ENCODE measurements at regions not wholly inside any gene's neighbourhood (a gene's known extent, or its start where the extent isn't known, plus 50 kb on each side); places are given as distances from the start of the nearest gene placed in this dataset.

DNA sequence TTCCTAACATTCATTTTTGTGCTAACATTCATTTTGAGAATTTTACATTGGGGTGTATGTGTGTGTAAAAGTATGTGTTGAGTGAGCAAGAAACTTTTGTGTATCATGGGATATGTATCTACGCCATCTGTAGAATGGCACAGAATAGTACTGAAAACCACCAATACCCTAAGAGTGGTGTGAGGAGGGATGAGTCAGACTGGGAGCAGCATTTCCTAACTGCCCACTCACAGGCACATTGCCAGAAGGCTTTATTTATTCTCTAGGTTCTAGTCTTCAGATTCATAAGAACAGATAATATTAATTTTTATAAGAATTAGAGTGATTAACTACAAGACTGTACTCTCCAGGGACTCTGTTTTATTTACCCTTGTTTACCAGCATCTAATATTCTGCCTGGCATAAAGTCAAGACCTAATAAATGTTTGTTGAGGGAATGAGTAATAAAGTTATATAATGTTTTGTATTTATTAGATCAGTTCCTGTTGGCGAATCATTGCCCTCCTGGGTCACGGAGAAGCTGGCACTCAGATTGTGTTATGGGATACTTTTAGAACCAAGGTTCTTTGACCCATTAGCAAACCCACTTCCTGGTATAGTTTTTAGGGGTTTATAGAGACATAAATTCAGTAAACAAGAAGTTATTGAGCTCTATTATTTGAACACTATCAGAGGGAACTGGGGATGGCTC, 159.1 kb upstream of the PPP2R2B start:
- H3K27me3 ChIP-seq (replicated peaks in 2 of 5; ENCODE audit: control insufficient read depth in 4 of 5, insufficient read depth in 5 of 5, low read length in 4 of 5), result peaks cover 0 to 1% (median 0%) of the 10 kb centered on the region in 5 experiments
- POLR2A ChIA-PET, result no interaction called here
- no peaks in the 10 kb centered on the region for H3K4me1 ChIP-seq (ENCODE audit: control extremely low read depth in 1 of 4, control insufficient read depth in 4 of 4, insufficient read depth in 4 of 4, low read length in 3 of 4)
- H3K27ac ChIP-seq (ENCODE audit: insufficient read depth in 1 of 2, low read depth in 1 of 2, low read length in 2 of 2, poor library complexity in 1 of 2, severe bottlenecking in 2 of 2), result no peak overlapping the region
- H3K4me3 ChIP-seq (ENCODE audit: control insufficient read depth in 1 of 7, extremely low read depth in 1 of 7, insufficient read depth in 4 of 7, low read depth in 2 of 7, low read length in 6 of 7), result no peak overlapping the region
- CTCF ChIA-PET, result interaction anchor here (0.8 kb wide), 1 partner anchor 32 kb away, joined by 3 read pairs; no protein-coding TSS in a partner anchor
- peaks cover 0 to 4% (median 0%) of the 10 kb centered on the region in 5 experiments for H3K9me3 ChIP-seq (ENCODE audit: control extremely low read depth in 1 of 5, control insufficient read depth in 4 of 5, insufficient read depth in 2 of 5, low read depth in 1 of 5, low read length in 4 of 5)
- WGBS (ENCODE audit: insufficient coverage), result 100% methylated on average over 1 of the region's 3 CpGs
- no peaks in the 10 kb centered on the region for H3K36me3 ChIP-seq (ENCODE audit: control insufficient read depth in 4 of 4, insufficient read depth in 4 of 4, low read length in 3 of 4)
- no peak for DNase-seq

DNA sequence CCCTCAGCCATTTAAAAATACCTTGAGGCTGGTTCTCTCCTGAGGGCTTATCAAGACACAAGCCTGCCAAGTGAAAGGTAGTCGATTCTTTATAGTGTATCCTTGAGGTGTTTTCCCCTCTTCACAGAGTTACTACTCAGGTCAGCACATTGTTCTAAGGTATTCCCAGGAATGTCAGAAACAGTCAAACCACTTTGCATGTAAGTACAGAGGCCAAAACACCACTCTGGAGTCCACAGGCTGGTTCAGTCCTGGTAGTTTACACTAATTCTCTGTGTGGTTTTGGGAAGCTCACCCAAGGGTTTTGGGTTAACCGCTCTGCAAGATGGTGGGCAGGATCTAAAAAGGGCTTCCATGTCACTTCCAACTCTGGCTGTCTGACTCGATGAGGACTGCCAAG, 162.3 kb upstream of the PPP2R2B start:
- Histone ChIP-seq H3K4me3 (ENCODE audit: control insufficient read depth in 1 of 7, extremely low read depth in 1 of 7, insufficient read depth in 4 of 7, low read depth in 2 of 7, low read length in 6 of 7) (no peak overlapping the region), H3K4me1 (ENCODE audit: control extremely low read depth in 1 of 4, control insufficient read depth in 4 of 4, insufficient read depth in 4 of 4, low read length in 3 of 4) (no peaks in the 10 kb centered on the region), H3K27ac (ENCODE audit: insufficient read depth in 1 of 2, low read depth in 1 of 2, low read length in 2 of 2, poor library complexity in 1 of 2, severe bottlenecking in 2 of 2) (no peak overlapping the region), H3K9me3 (ENCODE audit: control extremely low read depth in 1 of 5, control insufficient read depth in 4 of 5, insufficient read depth in 2 of 5, low read depth in 1 of 5, low read length in 4 of 5) (no peaks in the 10 kb centered on the region), H3K36me3 (ENCODE audit: control insufficient read depth in 4 of 4, insufficient read depth in 4 of 4, low read length in 3 of 4) (no peaks in the 10 kb centered on the region), H3K27me3 (replicated peaks in 2 of 5; ENCODE audit: control insufficient read depth in 4 of 5, insufficient read depth in 5 of 5, low read length in 4 of 5) (peaks cover 0 to 1% (median 0%) of the 10 kb centered on the region in 5 experiments)
- POLR2A ChIA-PET, result interaction anchor here (0.7 kb wide), 1 partner anchor 134 kb away, joined by 3 read pairs; no protein-coding TSS in a partner anchor
- CTCF ChIA-PET, result no interaction called here
- no peak for DNase-seq
- 100% methylated on average over 2 of the region's 3 CpGs for WGBS (ENCODE audit: insufficient coverage)

GRCh38 chr5:147044572-147045273, 166.2 kb upstream of the PPP2R2B start:
- WGBS (ENCODE audit: insufficient coverage), result 100% methylated on average over 1 of the region's 2 CpGs
- ChIA-PET POLR2A (no interaction called here), CTCF (no interaction called here)
- no peak overlapping the region for H3K27ac ChIP-seq (ENCODE audit: insufficient read depth in 1 of 2, low read depth in 1 of 2, low read length in 2 of 2, poor library complexity in 1 of 2, severe bottlenecking in 2 of 2)
- no peaks in the 10 kb centered on the region for H3K9me3 ChIP-seq (ENCODE audit: control extremely low read depth in 1 of 5, control insufficient read depth in 4 of 5, insufficient read depth in 2 of 5, low read depth in 1 of 5, low read length in 4 of 5)
- peaks cover 0 to 2% (median 0%) of the 10 kb centered on the region in 4 experiments for H3K4me1 ChIP-seq (ENCODE audit: control extremely low read depth in 1 of 4, control insufficient read depth in 4 of 4, insufficient read depth in 4 of 4, low read length in 3 of 4)
- peaks cover 0 to 1% (median 0%) of the 10 kb centered on the region in 5 experiments for H3K27me3 ChIP-seq (replicated peaks in 2 of 5; ENCODE audit: control insufficient read depth in 4 of 5, insufficient read depth in 5 of 5, low read length in 4 of 5)
- DNase-seq, result no peak
- no peaks in the 10 kb centered on the region for H3K36me3 ChIP-seq (ENCODE audit: control insufficient read depth in 4 of 4, insufficient read depth in 4 of 4, low read length in 3 of 4)
- no peak overlapping the region for H3K4me3 ChIP-seq (ENCODE audit: control insufficient read depth in 1 of 7, extremely low read depth in 1 of 7, insufficient read depth in 4 of 7, low read depth in 2 of 7, low read length in 6 of 7)

DNA sequence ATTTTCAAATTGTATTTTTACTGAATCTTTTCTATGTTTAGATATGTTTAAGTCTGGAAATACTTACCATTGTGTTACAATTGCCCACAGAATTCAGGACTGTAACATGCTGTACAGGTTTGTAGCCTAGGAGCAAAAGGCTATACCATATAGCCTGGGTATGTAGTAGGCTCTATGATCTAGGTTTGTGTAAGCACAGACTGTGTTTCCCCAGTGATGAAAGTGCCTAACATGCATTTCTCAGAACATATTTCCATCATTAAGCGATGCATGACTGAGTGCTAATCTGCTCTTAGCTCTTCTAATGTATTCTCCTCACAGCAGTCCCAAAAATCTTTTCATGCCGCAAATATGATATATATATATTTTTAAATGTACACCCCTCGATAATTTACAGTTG, 166.7 kb upstream of the PPP2R2B start:
- peaks cover 0 to 2% (median 0%) of the 10 kb centered on the region in 4 experiments for H3K4me1 ChIP-seq (ENCODE audit: control extremely low read depth in 1 of 4, control insufficient read depth in 4 of 4, insufficient read depth in 4 of 4, low read length in 3 of 4)
- no peaks in the 10 kb centered on the region for H3K9me3 ChIP-seq (ENCODE audit: control extremely low read depth in 1 of 5, control insufficient read depth in 4 of 5, insufficient read depth in 2 of 5, low read depth in 1 of 5, low read length in 4 of 5)
- H3K36me3 ChIP-seq (ENCODE audit: control insufficient read depth in 4 of 4, insufficient read depth in 4 of 4, low read length in 3 of 4), result no peaks in the 10 kb centered on the region
- WGBS (ENCODE audit: insufficient coverage), result no CpG with 5 or more reads among the region's 3 CpGs
- H3K27me3 ChIP-seq (replicated peaks in 2 of 5; ENCODE audit: control insufficient read depth in 4 of 5, insufficient read depth in 5 of 5, low read length in 4 of 5), result peaks cover 0 to 1% (median 0%) of the 10 kb centered on the region in 5 experiments
- ChIA-PET CTCF (interaction anchor here (0.5 kb wide), 1 partner anchor 437 kb away, joined by 4 read pairs; no protein-coding TSS in a partner anchor), POLR2A (no interaction called here)
- H3K4me3 ChIP-seq (ENCODE audit: control insufficient read depth in 1 of 7, extremely low read depth in 1 of 7, insufficient read depth in 4 of 7, low read depth in 2 of 7, low read length in 6 of 7), result no peak overlapping the region
- H3K27ac ChIP-seq (ENCODE audit: insufficient read depth in 1 of 2, low read depth in 1 of 2, low read length in 2 of 2, poor library complexity in 1 of 2, severe bottlenecking in 2 of 2), result no peak overlapping the region
- no peak for DNase-seq

- peaks cover 0 to 2% (median 0%) of the 10 kb centered on the region in 4 experiments for H3K4me1 ChIP-seq (ENCODE audit: control extremely low read depth in 1 of 4, control insufficient read depth in 4 of 4, insufficient read depth in 4 of 4, low read length in 3 of 4)
- H3K36me3 ChIP-seq (ENCODE audit: control insufficient read depth in 4 of 4, insufficient read depth in 4 of 4, low read length in 3 of 4), result no peaks in the 10 kb centered on the region
- no peaks in the 10 kb centered on the region for H3K27me3 ChIP-seq (replicated peaks in 2 of 5; ENCODE audit: control insufficient read depth in 4 of 5, insufficient read depth in 5 of 5, low read length in 4 of 5)
- 100% methylated on average over 1 of the region's 1 CpG for WGBS (ENCODE audit: insufficient coverage)
- no peak overlapping the region for H3K4me3 ChIP-seq (ENCODE audit: control insufficient read depth in 1 of 7, extremely low read depth in 1 of 7, insufficient read depth in 4 of 7, low read depth in 2 of 7, low read length in 6 of 7)
- POLR2A ChIA-PET, result no interaction called here
- DNase-seq, result no peak
- CTCF ChIA-PET, result no interaction called here
- no peak overlapping the region for H3K27ac ChIP-seq (ENCODE audit: insufficient read depth in 1 of 2, low read depth in 1 of 2, low read length in 2 of 2, poor library complexity in 1 of 2, severe bottlenecking in 2 of 2)
- H3K9me3 ChIP-seq (ENCODE audit: control extremely low read depth in 1 of 5, control insufficient read depth in 4 of 5, insufficient read depth in 2 of 5, low read depth in 1 of 5, low read length in 4 of 5), result no peaks in the 10 kb centered on the region
Measured at GRCh38 chr5:147046281-147046680, 167.7 kb upstream of the PPP2R2B start.

DNA sequence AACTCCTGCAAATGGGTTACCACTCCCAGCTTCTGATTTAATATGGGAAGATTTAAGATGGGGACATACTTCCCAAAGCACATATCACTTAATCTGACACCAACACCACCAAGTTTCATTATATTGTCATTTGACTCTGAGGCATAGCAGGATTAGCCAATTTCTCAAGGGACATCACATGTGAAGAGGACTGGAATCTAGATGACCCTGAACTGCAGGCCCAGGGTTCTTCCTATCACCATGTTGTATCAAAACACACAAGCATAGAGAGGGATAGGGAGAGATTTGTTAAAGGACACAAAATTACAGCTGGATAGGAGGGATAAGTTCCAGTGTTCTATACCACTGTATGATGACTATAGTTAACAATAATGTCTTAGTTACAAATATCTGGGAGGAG, 168.3 kb upstream of the PPP2R2B start:
- Histone ChIP-seq H3K27me3 (replicated peaks in 2 of 5; ENCODE audit: control insufficient read depth in 4 of 5, insufficient read depth in 5 of 5, low read length in 4 of 5) (no peaks in the 10 kb centered on the region), H3K9me3 (ENCODE audit: control extremely low read depth in 1 of 5, control insufficient read depth in 4 of 5, insufficient read depth in 2 of 5, low read depth in 1 of 5, low read length in 4 of 5) (no peaks in the 10 kb centered on the region), H3K36me3 (ENCODE audit: control insufficient read depth in 4 of 4, insufficient read depth in 4 of 4, low read length in 3 of 4) (no peaks in the 10 kb centered on the region), H3K4me3 (ENCODE audit: control insufficient read depth in 1 of 7, extremely low read depth in 1 of 7, insufficient read depth in 4 of 7, low read depth in 2 of 7, low read length in 6 of 7) (no peak overlapping the region), H3K27ac (ENCODE audit: insufficient read depth in 1 of 2, low read depth in 1 of 2, low read length in 2 of 2, poor library complexity in 1 of 2, severe bottlenecking in 2 of 2) (no peak overlapping the region), H3K4me1 (ENCODE audit: control extremely low read depth in 1 of 4, control insufficient read depth in 4 of 4, insufficient read depth in 4 of 4, low read length in 3 of 4) (peaks cover 0 to 2% (median 0%) of the 10 kb centered on the region in 4 experiments)
- ChIA-PET POLR2A (no interaction called here), CTCF (no interaction called here)
- no peak for DNase-seq

GRCh38 chr5:147049764-147050163, 171.2 kb upstream of the PPP2R2B start:
- H3K36me3 ChIP-seq (ENCODE audit: control insufficient read depth in 4 of 4, insufficient read depth in 4 of 4, low read length in 3 of 4), result no peaks in the 10 kb centered on the region
- H3K9me3 ChIP-seq (ENCODE audit: control extremely low read depth in 1 of 5, control insufficient read depth in 4 of 5, insufficient read depth in 2 of 5, low read depth in 1 of 5, low read length in 4 of 5), result no peaks in the 10 kb centered on the region
- DNase-seq, result no peak
- H3K27ac ChIP-seq (ENCODE audit: insufficient read depth in 1 of 2, low read depth in 1 of 2, low read length in 2 of 2, poor library complexity in 1 of 2, severe bottlenecking in 2 of 2), result no peak overlapping the region
- peaks cover 0 to 2% (median 0%) of the 10 kb centered on the region in 5 experiments for H3K27me3 ChIP-seq (replicated peaks in 2 of 5; ENCODE audit: control insufficient read depth in 4 of 5, insufficient read depth in 5 of 5, low read length in 4 of 5)
- H3K4me3 ChIP-seq (ENCODE audit: control insufficient read depth in 1 of 7, extremely low read depth in 1 of 7, insufficient read depth in 4 of 7, low read depth in 2 of 7, low read length in 6 of 7), result no peak overlapping the region
- 96% methylated on average over 2 of the region's 2 CpGs for WGBS (ENCODE audit: insufficient coverage)
- peaks cover 0 to 2% (median 0%) of the 10 kb centered on the region in 4 experiments for H3K4me1 ChIP-seq (ENCODE audit: control extremely low read depth in 1 of 4, control insufficient read depth in 4 of 4, insufficient read depth in 4 of 4, low read length in 3 of 4)
- ChIA-PET POLR2A (no interaction called here), CTCF (no interaction called here)
